Neural progenitor cell (in vitro differentiated cells): ENCODE measurements at regions not wholly inside any gene's neighbourhood (a gene's known extent, or its start where the extent isn't known, plus 50 kb on each side); places are given as distances from the start of the nearest gene placed in this dataset.
"Not testable (repeated sequence)": the region's sequence is repeated elsewhere in the genome, so short reads cannot be mapped to it uniquely, and the experiment has no call there.

Source experiments
- DNase-seq: peaks from one replicate; pipeline ENCODE4 v3.0.0-alpha.2; 2016; ENCODE audit warnings: low spot score
- H2AFZ ChIP-seq: fragments of 200-600 bp; sonication (generic); replicated peaks from 2 replicates; pipeline ENCODE4 v1.6.1; 2016; ENCODE audit warnings: antibody characterized with exemption
- H3F3A ChIP-seq: fragments of 200-600 bp; sonication (generic); 2 replicates; pipeline ENCODE4 v1.6.1; 2016; ENCODE audit warnings: antibody characterized with exemption, low read depth
- H3K27ac ChIP-seq: fragments of 200-600 bp; sonication (generic); 2 replicates; pipeline ENCODE4 v1.5.1; 2016; ENCODE audit warnings: mild to moderate bottlenecking
- H3K27me3 ChIP-seq: fragments of 200-600 bp; sonication (generic); 2 replicates; pipeline ENCODE4 v1.6.1; 2016; ENCODE audit warnings: mild to moderate bottlenecking, moderate library complexity
- H3K36me3 ChIP-seq: fragments of 200-600 bp; sonication (generic); 2 replicates; pipeline ENCODE4 v1.5.1; 2016
- H3K4me1 ChIP-seq: fragments of 200-600 bp; sonication (generic); 2 replicates; pipeline ENCODE4 v1.6.1; 2016; ENCODE audit warnings: mixed run types
- H3K4me2 ChIP-seq: fragments of 200-600 bp; sonication (generic); 2 replicates; pipeline ENCODE4 v1.6.1; 2016
- H3K4me3 ChIP-seq: fragments of 200-600 bp; sonication (generic); 2 replicates; pipeline ENCODE4 v1.5.1; 2016
- H3K79me2 ChIP-seq: fragments of 200-600 bp; sonication (generic); 2 replicates; pipeline ENCODE4 v1.6.1; 2016; ENCODE audit warnings: low read depth
- H3K9ac ChIP-seq: fragments of 200-600 bp; sonication (generic); 2 replicates; pipeline ENCODE4 v1.6.1; 2016
- H3K9me3 ChIP-seq: fragments of 200-600 bp; sonication (generic); 2 replicates; pipeline ENCODE4 v1.5.1; 2016; ENCODE audit warnings: low read depth
- H4K20me1 ChIP-seq: fragments of 200-600 bp; sonication (generic); 2 replicates; pipeline ENCODE4 v1.6.1; 2016; ENCODE audit warnings: low read depth
- H3K27ac Mint-ChIP-seq: 3 replicates; pipeline ENCODE4 v1.8.0; 2021; ENCODE audit warnings: mixed read lengths
- H3K27me3 Mint-ChIP-seq: 2 replicates; pipeline ENCODE4 v1.8.0; 2022; ENCODE audit warnings: low read depth, mild to moderate bottlenecking, inconsistent platforms, moderate library complexity, mixed read lengths; ENCODE audit not compliant: insufficient read depth
- H3K36me3 Mint-ChIP-seq: 3 replicates; pipeline ENCODE4 v1.8.0; 2021; ENCODE audit warnings: mixed read lengths
- H3K4me1 Mint-ChIP-seq: 3 replicates; pipeline ENCODE4 v1.8.0; 2021; ENCODE audit warnings: mixed read lengths
- H3K4me3 Mint-ChIP-seq: 3 replicates; pipeline ENCODE4 v1.8.0; 2021; ENCODE audit warnings: mild to moderate bottlenecking, moderate library complexity, mixed read lengths
- H3K9me3 Mint-ChIP-seq: 3 replicates; pipeline ENCODE4 v1.8.0; 2020; ENCODE audit warnings: mixed read lengths
- EZH2 ChIP-seq: fragments of 200-600 bp; sonication (generic); IDR thresholded peaks from 2 replicates; pipeline ENCODE4 v1.6.1; 2017; ENCODE audit warnings: antibody characterized with exemption, mild to moderate bottlenecking, moderate library complexity
- EZH2phosphoT487 ChIP-seq: fragments of 200-600 bp; sonication (generic); IDR thresholded peaks from 2 replicates; pipeline ENCODE4 v1.6.1; 2017; ENCODE audit warnings: antibody characterized with exemption
- TF ChIP-seq, protein P1 (sequence below): fragments of 200-600 bp; sonication (generic); IDR thresholded peaks from 2 replicates; pipeline ENCODE4 v1.5.1; 2017; ENCODE audit warnings: antibody characterized with exemption, mild to moderate bottlenecking

DNA sequence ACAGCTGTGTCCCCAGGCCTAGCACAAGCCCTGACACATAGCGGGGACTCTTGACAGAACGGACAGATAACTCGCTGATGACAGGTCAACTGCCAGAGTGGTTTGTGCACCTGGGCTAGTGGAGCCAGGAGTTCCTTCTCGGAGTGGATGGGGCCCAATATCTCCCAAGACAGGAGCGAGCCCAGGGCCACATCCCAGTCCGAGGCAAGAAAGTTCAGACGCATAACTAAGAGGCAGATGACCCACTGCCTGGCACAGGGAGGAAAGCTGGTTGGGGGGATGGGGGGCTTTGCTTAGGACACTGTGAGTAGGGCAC, 69.6 kb upstream of the ZNF479 start:
- no peak overlapping the region for H3K9ac ChIP-seq
- DNase-seq, result no peak
- Mint-ChIP-seq H3K27ac (no peak overlapping the region), H3K4me1 (no peaks in the 10 kb centered on the region), H3K9me3 (peaks cover 50% of the 10 kb centered on the region), H3K27me3 (peaks cover 4% of the 10 kb centered on the region), H3K36me3 (no peaks in the 10 kb centered on the region), H3K4me3 (no peak overlapping the region)
- H3K27ac ChIP-seq, result no peak overlapping the region
- no peaks in the 10 kb centered on the region for H3K79me2 ChIP-seq
- H3F3A ChIP-seq, result no peaks in the 10 kb centered on the region
- no peak overlapping the region for H3K4me2 ChIP-seq
- H4K20me1 ChIP-seq, result no peaks in the 10 kb centered on the region
- peaks cover 3% of the 10 kb centered on the region for H3K9me3 ChIP-seq
- H3K27me3 ChIP-seq, result no peaks in the 10 kb centered on the region
- TF ChIP-seq, protein P1, sequence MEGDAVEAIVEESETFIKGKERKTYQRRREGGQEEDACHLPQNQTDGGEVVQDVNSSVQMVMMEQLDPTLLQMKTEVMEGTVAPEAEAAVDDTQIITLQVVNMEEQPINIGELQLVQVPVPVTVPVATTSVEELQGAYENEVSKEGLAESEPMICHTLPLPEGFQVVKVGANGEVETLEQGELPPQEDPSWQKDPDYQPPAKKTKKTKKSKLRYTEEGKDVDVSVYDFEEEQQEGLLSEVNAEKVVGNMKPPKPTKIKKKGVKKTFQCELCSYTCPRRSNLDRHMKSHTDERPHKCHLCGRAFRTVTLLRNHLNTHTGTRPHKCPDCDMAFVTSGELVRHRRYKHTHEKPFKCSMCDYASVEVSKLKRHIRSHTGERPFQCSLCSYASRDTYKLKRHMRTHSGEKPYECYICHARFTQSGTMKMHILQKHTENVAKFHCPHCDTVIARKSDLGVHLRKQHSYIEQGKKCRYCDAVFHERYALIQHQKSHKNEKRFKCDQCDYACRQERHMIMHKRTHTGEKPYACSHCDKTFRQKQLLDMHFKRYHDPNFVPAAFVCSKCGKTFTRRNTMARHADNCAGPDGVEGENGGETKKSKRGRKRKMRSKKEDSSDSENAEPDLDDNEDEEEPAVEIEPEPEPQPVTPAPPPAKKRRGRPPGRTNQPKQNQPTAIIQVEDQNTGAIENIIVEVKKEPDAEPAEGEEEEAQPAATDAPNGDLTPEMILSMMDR, result no peak
- TF ChIP-seq EZH2 (no peak), EZH2phosphoT487 (no peak)
- no peak overlapping the region for H3K4me3 ChIP-seq
- H3K4me1 ChIP-seq, result no peaks in the 10 kb centered on the region
- no peak overlapping the region for H2AFZ ChIP-seq
- no peaks in the 10 kb centered on the region for H3K36me3 ChIP-seq

DNA sequence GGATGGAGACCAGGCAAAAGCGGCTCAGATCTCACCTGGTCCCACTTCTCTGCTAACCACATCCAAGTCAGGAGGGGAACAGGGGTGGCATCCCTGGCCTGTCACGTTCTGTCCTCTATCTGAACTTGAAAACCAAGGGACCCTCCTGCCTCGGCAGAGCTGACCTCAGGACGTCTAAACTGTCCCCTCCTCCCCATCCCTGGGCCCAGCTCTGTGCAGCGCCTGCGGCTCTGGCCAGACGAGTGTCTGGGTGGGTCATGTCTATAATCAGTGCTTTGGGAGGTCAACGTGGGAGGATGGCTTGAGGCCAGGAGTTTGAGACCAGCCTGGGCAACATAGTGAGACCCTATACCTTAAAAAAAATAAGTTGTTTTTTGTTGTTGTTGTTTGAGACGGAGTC, 70.0 kb upstream of the ZNF479 start:
- Histone ChIP-seq H3K9me3 (peaks cover 3% of the 10 kb centered on the region), H2AFZ (no peak overlapping the region), H3K36me3 (no peaks in the 10 kb centered on the region), H3K4me1 (no peaks in the 10 kb centered on the region), H4K20me1 (no peaks in the 10 kb centered on the region), H3K79me2 (no peaks in the 10 kb centered on the region), H3K4me3 (no peak overlapping the region), H3F3A (no peaks in the 10 kb centered on the region), H3K4me2 (no peak overlapping the region), H3K9ac (no peak overlapping the region), H3K27ac (no peak overlapping the region), H3K27me3 (no peaks in the 10 kb centered on the region)
- Mint-ChIP-seq H3K27ac (no peak overlapping the region), H3K4me1 (no peaks in the 10 kb centered on the region), H3K36me3 (no peaks in the 10 kb centered on the region), H3K27me3 (peaks cover 4% of the 10 kb centered on the region), H3K9me3 (peaks cover 50% of the 10 kb centered on the region), H3K4me3 (no peak overlapping the region)
- DNase-seq, result no peak
- no peak for TF ChIP-seq EZH2phosphoT487
- TF ChIP-seq EZH2, result no peak
- TF ChIP-seq, protein P1, result no peak

DNA sequence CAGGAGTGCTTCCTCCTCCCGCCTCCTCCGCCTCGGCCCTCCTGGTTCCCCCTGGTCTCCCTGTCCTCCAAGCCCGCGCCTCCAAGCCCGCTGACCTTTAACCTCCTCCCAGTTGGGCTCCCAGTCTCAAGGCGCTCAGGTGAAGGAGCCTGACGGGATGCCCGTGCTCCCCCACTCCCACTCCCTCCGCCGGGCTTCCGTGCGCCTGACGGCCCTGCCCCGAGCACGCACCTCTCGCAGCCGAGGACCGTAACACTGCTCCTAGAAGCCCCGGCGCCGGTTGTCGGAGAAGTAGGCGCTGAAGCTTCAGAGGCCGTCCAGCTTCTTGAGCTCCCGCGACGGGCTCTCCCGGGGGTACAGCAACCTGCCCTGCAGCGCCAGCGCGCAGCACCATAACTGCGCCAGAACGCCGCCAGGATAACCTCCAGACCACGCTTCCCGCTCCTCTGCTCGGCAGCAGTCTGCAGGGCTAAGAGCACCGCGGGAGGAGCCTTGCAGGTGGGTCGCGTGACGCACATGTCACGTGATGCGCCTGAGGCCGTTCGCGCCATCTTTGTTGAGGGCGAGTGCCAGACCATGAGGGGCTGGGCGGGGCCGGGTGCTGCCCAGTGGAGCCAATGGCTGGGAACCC, 71.0 kb upstream of the ZNF479 start:
- Mint-ChIP-seq H3K4me3 (no peak overlapping the region), H3K36me3 (no peaks in the 10 kb centered on the region), H3K9me3 (peaks cover 59% of the 10 kb centered on the region), H3K4me1 (no peaks in the 10 kb centered on the region), H3K27me3 (peaks cover 4% of the 10 kb centered on the region), H3K27ac (no peak overlapping the region)
- H4K20me1 ChIP-seq, result no peaks in the 10 kb centered on the region
- H3K27ac ChIP-seq, result no peak overlapping the region
- H3K9me3 ChIP-seq, result peaks cover 6% of the 10 kb centered on the region
- H3K4me3 ChIP-seq, result no peak overlapping the region
- no peak overlapping the region for H3K4me2 ChIP-seq
- no peak overlapping the region for H2AFZ ChIP-seq
- TF ChIP-seq EZH2phosphoT487 (no peak), EZH2 (no peak)
- TF ChIP-seq, protein P1, result no peak
- no peak overlapping the region for H3K9ac ChIP-seq
- H3K27me3 ChIP-seq, result no peaks in the 10 kb centered on the region
- no peak for DNase-seq
- H3F3A ChIP-seq, result no peaks in the 10 kb centered on the region
- H3K36me3 ChIP-seq, result no peaks in the 10 kb centered on the region
- H3K4me1 ChIP-seq, result no peaks in the 10 kb centered on the region
- H3K79me2 ChIP-seq, result no peaks in the 10 kb centered on the region

DNA sequence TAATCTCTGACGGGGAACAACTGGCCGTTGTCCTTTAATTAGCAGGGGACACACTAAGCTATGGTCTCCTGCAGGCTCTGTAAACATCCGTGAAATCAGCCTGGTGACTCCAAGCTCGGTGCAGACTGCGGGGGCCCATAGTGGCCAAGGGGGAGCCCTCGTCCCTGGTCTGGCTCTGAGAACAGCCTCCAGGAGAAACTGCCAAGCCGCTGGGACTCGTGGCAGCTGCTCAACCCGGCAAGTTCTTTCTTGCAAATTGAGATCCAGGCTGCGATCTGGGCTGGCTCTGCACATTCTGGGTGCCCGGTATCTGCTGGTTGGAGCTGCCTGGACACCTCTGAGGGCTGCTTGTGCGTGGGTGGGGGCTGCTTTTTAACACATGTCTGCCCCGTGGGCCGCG, 71.6 kb upstream of the ZNF479 start:
- H3K9ac ChIP-seq, H2AFZ ChIP-seq, DNase-seq, H3K4me2 ChIP-seq, H3K36me3 Mint-ChIP-seq, H3K27me3 ChIP-seq, H3K4me1 ChIP-seq, H4K20me1 ChIP-seq, H3K27me3 Mint-ChIP-seq, H3K9me3 ChIP-seq, H3K79me2 ChIP-seq, H3K36me3 ChIP-seq, H3K27ac ChIP-seq, H3K4me1 Mint-ChIP-seq, H3F3A ChIP-seq, H3K4me3 ChIP-seq, H3K27ac Mint-ChIP-seq, H3K4me3 Mint-ChIP-seq: not testable (repeated sequence)
- H3K9me3 Mint-ChIP-seq, result peaks cover 64% of the 10 kb centered on the region
